ENCODE measurements at regions not wholly inside any gene's neighbourhood (a gene's known extent, or its start where the extent isn't known, plus 50 kb on each side); places are given as distances from the start of the nearest gene placed in this dataset.
"Not testable (repeated sequence)": the region's sequence is repeated elsewhere in the genome, so short reads cannot be mapped to it uniquely, and the experiment has no call there.

DNA sequence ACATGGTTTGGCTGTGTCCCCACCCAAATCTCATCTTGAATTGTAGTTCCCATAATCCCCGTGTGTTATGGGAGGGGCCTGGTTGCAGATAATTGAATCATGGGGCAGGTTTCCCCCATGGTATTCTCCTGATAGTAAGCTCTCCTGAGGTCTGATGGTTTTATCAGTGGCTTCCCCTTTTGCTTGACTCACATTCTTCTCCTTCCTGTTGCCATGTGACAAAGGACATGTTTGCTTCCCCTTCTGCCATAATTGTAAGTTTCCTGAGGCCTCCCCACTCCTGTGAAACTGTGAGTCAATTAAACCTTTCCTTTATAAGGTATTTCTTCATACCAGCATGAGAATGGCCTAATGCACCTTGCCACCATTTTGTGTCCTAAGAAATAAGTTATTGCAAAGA, 415.0 kb downstream of the COL11A1 start:
- no peak for ATAC-seq (ENCODE audit: poor library complexity)
- intact Hi-C loops (cut with DNase I) = no loop called here
- DNase-seq = no peak

DNA sequence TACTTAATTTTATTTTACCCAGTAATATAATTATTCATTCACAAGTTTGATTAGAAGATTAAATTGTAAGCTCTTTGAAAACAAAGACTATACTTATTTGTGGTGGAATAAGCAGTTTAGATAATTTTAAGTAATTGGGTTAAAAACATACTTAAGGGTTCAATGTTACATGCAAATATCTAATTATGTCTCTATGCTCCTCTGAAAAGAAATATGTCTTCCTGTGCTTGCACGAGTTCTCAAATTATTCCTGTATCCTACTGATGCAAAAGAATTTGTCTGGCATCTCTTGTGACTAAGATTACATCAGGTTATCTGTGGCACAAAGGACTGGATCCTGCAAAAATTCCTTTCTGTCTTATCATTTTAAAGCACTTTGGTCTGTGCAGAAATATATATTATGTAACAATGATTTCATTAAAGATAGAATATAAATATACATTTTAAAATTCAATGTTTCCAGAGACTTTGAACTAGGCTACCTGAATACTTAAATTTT, 416.7 kb downstream of the COL11A1 start:
- intact Hi-C loops (cut with DNase I) = no loop called here
- ATAC-seq (ENCODE audit: poor library complexity) (no peak), DNase-seq (no peak)

DNA sequence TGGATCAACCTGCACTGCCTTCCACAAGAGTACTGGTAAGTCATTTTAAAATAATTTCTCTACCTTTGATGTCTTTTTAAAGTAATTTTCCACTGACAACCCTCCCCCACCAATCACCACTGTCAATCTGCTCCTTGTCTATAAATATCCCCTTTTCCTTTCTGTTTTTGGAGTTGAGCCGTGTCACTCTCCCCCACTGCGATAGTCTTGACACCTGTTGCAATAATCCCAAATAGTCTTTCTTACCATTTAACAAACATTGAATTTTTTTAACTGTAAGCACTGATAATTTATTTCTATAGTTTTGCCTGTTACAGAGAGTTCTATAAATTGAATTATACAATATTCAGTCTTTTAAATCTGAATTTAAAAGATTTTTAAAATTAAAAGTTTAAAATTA, 420.9 kb downstream of the COL11A1 start:
- intact Hi-C loops (cut with DNase I) = no loop called here
- ATAC-seq (ENCODE audit: poor library complexity) = no peak
- no peak for DNase-seq

DNA sequence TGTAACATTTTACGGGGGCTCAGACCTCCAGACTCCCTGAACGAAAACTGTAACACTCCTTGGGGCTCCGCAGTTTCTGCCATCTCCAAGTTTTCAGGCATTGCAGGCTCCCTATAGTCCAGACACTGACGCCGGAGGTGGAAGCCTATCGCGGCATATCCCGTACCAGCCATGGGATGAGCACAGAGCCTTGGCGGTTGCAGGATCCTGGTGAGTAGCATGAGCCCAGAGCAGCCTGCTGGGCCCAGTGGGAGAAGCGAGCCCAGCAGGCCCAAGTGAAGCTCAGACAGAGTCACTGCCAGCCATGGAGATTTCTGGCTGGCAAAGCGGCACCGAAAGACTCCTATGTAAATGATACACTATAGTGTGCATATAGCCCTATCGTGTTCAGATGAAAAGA, 446.8 kb downstream of the COL11A1 start:
- no peak for DNase-seq
- ATAC-seq (ENCODE audit: poor library complexity) = no peak
- intact Hi-C loops (cut with DNase I) = no loop called here

DNA sequence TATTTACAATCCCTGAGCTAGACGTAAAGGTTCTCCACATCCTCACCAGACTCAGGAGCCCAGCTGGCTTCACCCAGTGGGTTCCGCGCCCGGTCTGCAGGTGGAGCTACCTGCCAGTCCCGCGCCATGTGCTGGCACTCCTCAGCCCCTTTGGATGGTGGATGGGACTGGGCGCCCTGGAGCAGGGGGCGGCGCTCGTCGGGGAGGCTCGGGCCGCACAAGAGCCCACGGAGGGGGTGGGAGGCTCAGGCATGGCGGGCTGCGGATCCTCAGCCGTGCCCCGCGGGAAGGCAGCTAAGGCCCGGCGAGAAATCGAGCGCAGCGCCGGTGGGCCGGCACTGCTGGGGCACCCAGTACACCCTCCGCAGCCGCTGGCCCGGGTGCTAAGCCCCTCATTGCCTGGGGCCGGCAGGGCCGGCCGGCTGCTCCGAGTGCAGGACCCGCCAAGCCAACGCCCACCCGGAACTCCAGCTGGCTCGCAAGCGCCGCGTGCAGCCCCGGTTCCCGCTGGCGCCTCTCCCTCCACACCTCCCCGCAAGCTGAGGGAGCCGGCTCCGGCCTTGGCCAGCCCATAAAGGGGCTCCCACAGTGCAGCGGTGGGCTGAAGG, 448.3 kb downstream of the COL11A1 start:
- not testable (repeated sequence) for DNase-seq

DNA sequence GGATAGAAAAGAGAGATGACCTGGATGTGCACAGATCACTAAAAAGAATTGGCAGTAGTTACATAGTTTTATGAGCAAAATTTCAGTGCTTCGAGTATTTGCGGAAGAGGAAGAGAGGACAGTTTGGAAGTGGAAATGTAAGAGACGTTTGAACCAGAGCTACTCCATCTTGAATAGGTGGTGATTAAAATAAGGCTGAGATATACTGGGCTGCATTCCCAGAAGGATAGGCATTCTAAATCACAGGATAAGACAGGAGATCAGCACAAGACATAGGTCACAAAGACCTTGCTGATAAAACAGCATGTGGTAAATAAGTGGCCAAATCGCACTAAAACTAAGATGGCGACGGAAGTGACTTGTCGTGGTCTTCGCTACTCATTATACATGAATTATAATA, 453.3 kb downstream of the COL11A1 start:
- no peak for ATAC-seq (ENCODE audit: poor library complexity)
- DNase-seq = no peak
- intact Hi-C loops (cut with DNase I) = no loop called here

More for the DNA sequence above, 448.3 kb downstream of the COL11A1 start:
- ATAC-seq (ENCODE audit: poor library complexity); intact Hi-C loops (cut with DNase I): not testable (repeated sequence)

DNA sequence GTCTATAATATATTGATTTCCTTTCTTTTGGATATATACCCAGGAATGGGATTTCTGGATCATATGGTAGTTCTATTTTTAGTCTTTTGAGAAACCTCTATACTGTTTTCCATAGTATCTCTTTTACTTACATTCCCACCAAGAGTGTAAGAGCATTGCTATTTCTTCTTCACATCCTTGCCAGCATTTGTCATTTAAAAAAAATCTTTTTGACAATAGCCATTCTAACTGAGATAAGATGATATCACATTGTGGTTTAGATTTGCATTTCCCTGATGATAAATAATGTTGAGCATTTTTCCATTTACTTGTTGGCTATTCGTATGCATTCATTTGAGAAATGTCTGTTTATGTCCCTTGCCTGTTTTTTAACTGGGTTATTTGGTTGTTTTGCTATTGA, 467.4 kb downstream of the COL11A1 start:
- DNase-seq (no peak), ATAC-seq (ENCODE audit: poor library complexity) (no peak)
- intact Hi-C loops (cut with DNase I) = no loop called here

DNA sequence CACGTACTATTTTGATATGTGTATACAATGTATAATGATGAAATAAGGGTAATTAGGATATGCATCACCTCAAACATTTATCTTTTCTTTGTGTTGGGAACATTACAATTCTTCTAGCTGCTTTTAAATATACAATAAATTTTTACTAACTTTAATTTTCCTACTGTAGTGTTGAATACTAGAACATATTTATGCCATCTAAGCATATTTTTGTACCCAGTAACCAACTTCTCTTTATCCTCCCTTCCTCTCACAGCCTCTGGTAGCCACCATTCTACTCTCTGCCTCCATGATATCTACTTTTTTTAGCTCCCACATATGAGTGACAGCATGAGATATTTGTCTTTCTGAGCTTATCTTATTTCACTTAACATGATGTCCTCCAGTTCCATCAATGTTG, 468.0 kb downstream of the COL11A1 start:
- ATAC-seq (ENCODE audit: poor library complexity) (no peak), DNase-seq (no peak)
- intact Hi-C loops (cut with DNase I) = no loop called here

DNA sequence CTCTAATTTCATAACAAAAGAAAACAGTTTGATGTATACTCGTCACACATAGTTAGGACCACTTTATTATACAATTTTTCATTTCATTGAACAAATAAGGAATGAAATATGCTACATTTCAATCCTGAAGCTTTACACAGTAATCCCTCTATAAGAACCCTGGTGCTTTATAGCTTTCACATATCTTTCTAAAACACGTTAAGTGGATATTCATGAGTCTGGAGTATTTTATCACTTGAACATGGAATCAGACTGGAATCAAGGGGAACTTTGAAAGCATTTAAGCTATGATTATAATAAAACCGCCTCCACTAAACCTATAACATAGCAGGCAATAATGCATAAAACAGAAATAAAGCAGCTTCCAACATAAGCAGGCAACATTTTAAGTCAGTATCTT, 476.6 kb downstream of the COL11A1 start:
- intact Hi-C loops (cut with DNase I) = no loop called here
- no peak for DNase-seq
- no peak for ATAC-seq (ENCODE audit: poor library complexity)

DNA sequence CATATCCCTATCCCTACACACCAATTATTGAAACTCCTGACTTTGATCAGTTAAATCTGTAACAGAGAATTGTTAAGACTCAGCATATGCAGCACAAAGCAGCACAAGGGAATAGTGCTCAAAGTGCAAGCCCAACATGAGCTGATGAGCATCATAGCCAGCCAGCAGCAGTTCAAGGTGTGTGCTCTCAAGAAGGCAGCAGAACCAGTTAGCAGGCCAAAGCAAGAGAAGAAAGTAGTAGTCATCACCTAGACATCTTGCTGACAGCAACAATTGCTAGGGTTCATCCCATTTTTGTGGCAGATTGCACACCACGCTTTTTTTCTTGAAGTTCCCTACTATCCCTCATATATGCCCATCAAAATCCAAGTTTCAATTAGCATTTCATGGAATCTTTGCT, 478.3 kb downstream of the COL11A1 start:
- DNase-seq (no peak), ATAC-seq (ENCODE audit: poor library complexity) (no peak)
- intact Hi-C loops (cut with DNase I) = no loop called here

DNA sequence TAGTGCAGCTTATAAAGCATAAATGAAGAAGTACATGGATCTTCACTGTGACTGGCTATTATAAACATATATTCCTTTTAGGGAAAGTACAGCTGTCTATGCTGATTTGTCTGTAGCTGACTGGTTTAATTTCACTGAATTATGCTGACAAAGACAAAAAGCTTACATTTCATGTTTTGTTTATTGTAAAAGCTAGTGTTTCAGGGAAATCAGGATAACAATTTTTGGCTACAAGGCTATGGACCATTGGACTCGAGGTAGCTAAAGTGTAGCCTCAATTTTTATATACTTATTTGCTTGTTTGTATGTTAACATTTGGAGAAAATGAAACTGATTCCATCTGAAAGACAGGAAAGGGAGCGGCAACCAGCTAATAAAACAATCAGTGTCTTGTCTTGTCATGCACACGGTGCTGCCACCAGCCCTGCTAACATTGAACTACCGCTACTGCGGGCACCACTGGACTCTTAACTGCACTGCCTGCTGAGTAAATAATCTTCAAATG, 480.2 kb downstream of the COL11A1 start:
- ATAC-seq (ENCODE audit: poor library complexity) (no peak), DNase-seq (no peak)
- intact Hi-C loops (cut with DNase I) = no loop called here

DNA sequence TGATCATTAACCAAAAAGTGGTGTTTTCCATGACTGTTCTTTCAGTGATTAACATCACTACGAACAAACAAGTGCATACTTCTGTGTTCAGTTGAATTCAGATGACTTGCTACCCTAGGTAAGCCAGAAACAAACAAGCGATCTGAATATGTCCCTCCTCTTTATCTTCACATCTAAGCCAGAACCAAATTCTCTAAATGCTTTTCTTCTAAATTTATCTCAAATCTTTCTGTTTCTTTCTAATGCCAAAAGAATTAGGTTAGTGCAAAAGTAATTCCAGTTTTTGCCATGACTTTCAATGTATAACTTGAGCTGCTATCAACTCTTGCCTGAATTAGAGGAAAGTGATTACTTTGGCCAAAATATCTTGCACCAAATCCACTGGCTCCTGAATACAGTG, 481.2 kb downstream of the COL11A1 start:
- ATAC-seq (ENCODE audit: poor library complexity) = no peak
- DNase-seq = no peak
- intact Hi-C loops (cut with DNase I) = no loop called here

DNA sequence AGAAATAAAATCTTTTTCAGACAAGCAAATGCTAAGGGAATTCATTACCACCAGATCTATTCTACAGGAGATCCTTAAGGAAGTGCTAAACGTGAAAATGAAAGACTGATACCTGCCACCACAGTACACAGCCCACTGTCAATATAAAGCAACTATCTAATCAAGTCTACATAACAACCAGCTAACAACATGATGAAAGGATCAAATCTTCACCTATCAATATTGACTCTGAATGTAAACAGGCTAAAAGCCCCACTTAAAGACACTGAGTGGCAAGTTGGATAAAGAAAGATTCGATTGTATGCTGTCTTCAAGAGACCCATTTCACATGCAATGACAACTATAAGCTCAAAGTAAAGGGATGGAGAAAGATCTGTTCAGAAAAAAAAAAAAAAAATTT, 492.4 kb downstream of the COL11A1 start:
- ATAC-seq (ENCODE audit: poor library complexity) = no peak
- intact Hi-C loops (cut with DNase I) = no loop called here
- no peak for DNase-seq

DNA sequence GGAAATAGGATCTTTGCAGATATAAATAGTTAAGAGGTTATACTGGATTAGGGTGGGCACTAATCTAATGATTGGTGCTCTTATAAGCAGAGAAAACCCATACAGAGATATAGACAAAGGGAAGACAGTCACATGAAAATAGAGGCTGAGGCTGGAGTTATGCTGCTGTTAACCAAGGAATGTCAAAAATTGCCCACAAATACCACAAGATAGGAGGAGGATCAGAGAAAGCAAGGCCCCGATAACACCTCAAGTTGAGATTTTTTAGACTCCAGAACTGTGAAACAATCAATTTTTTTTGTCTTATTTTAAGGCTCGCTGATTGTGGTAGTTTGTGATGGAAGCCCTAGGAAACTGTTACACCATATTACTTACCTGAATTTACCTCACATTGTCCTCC, 513.2 kb downstream of the COL11A1 start:
- ATAC-seq (ENCODE audit: poor library complexity) = no peak
- intact Hi-C loops (cut with DNase I) = no loop called here
- DNase-seq = no peak

DNA sequence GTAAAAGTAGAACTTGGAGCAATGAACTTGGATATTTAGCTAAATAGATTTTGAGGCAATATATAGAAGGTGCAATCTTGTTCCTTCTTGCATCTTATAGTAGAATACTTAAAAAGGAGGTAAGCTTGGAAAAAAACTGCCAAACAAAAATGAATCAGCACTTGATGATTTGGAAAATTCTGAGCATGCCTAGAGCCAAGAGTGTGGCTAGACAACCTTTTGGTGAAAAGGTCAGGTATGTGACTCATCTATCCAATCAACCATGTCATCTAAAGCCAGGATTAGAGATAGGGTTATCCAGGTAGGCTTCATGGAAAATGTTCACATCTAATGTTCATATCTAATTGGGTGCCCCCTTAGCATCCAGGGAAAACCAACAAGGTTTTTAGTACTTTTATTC, 515.0 kb downstream of the COL11A1 start:
- DNase-seq = no peak
- intact Hi-C loops (cut with DNase I) = no loop called here
- no peak for ATAC-seq (ENCODE audit: poor library complexity)

DNA sequence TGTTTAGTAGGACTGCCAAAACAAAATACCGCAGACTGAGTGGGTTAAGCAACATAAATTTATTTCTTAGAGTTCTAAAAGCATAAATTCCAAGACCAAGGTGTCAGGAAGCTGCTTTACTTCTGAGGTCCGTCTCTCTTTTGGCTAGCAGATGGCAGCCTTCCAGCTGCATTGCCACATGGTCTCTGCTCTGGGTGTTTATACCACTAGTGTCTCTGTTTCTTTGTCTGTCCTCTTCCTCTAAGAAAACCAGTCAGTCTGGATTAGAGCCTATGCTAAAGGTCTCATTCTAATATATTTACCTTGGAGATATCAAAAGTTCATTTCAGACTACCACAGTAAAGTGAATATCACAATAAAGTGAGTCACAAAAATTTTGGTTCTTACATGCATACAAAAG, 519.8 kb downstream of the COL11A1 start:
- DNase-seq (no peak), ATAC-seq (ENCODE audit: poor library complexity) (no peak)
- intact Hi-C loops (cut with DNase I) = no loop called here

DNA sequence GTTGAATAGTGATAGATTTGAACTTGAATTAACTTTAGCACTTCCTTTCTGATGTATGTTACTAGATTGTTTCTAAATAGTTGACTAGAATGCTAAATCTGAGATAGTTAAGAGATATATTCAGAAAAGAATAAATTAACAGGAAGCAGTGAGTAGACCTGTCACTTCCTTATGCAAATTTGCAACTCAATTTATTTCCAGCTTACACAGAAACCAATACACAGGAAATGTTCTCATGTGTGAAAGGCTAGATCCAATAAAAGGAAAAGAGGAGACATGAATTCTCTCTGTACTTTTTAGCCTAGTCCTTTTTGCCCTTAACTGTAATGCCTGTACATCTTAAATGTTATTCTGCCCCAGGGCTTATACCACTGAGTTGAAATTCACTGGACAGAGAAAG, 522.3 kb downstream of the COL11A1 start:
- ATAC-seq (ENCODE audit: poor library complexity) = no peak

DNA sequence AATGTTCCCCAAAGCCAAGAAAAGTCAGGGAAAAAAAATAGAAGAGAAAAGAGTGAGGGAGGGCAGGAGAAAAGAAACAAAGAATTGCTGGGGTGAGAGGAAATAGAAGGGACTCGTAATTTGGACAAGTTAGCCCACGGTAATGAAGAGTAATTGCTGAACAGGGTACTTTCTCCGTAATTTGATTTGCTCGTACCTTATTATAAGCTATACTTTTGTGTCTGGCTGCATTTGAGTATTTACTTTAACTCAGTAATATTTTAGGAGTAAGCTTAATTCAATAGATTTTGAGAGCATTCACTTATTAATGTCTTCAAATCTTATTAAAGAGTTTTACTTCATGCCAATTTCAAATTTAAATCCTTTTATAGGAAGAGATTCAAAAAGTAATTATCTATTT, 527.5 kb downstream of the COL11A1 start:
- ATAC-seq (ENCODE audit: poor library complexity) (no peak), DNase-seq (no peak)
- intact Hi-C loops (cut with DNase I) = no loop called here

More for the DNA sequence above, 522.3 kb downstream of the COL11A1 start:
- no peak for DNase-seq
- intact Hi-C loops (cut with DNase I) = no loop called here

DNA sequence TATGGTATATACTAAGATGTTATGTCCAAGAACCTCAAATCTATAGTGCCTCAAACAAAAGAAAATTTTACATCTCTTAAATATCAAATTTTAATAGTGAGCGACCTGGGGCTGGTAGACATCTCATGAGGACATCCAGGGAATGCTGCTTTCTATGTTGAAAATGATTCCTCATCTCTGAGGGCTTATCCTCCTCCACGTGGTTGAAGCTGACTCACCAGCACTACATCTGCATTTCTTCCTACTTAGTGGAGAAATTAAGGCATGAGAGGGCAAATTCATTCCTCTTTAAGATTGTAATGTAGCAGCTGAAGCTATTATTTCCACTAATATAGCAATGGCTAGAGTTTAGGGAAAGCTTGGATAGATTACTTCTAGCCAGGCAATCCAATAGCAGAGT, 529.5 kb downstream of the COL11A1 start:
- intact Hi-C loops (cut with DNase I) = no loop called here
- DNase-seq (no peak), ATAC-seq (ENCODE audit: poor library complexity) (no peak)

DNA sequence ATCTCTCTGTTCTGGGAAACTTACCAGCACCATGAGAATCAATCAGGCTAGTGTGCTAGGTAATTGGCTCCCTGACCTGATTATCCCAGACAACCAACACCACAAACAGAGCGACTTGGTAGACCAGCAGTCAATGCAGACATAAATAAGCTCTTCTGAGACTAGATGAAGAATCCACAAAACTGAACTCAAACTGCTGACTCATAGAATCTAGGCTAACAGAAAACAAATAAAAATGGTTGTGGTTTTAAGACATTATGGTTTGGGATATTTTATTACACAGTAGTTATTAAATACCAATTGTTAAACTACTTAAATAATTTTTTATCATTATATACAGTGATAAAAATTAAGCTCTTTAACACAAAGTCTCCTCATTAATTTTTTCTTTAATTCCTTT, 535.7 kb downstream of the COL11A1 start:
- intact Hi-C loops (cut with DNase I) = no loop called here
- ATAC-seq (ENCODE audit: poor library complexity) = no peak
- DNase-seq = no peak

DNA sequence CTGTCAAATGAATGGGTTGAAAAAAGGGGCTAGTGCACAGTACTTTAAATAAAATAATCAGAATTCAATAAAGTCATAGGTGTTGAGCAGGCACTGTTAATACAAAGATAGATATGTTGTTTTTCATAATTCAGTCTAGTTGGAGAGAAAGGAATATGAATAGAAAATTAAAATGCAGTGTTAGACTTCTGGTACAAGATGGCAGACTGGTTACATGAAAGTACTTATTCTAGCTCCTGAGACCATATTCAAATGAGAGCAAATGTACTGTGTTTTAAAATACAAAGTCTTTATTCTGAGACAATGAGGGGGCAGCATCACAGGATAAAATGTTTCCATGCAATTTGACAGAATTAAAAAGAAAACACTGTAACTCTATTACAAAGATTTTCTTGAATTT, 542.1 kb downstream of the COL11A1 start:
- no peak for DNase-seq
- intact Hi-C loops (cut with DNase I) = no loop called here

More for the DNA sequence above, 542.1 kb downstream of the COL11A1 start:
- no peak for ATAC-seq (ENCODE audit: poor library complexity)
